ENCODE measurements at regions not wholly inside any gene's neighbourhood (a gene's known extent, or its start where the extent isn't known, plus 50 kb on each side); places are given as distances from the start of the nearest gene placed in this dataset.
A peak's percentile ranks its signal among the peaks of the same experiment; 100 is the strongest.

- Histone ChIP-seq H3K36me3 (no peaks in the 10 kb centered on the region), H3K27me3 (no peaks in the 10 kb centered on the region), H3K27ac (no peak overlapping the region), H3K4me1 (no peaks in the 10 kb centered on the region), H3K9me3 (no peaks in the 10 kb centered on the region), H3K4me3 (no peak overlapping the region)
- intact Hi-C loops (cut with DNase I): no loop called here
- TF ChIP-seq CTCF (IDR thresholded peaks at IDR 0.05): no peak
- no peak for DNase-seq (ENCODE audit: low spot score in 2 of 2)
Observed at GRCh38 chr10:36026656-36027390, 384.7 kb upstream of the FZD8 start.

GRCh38 chr10:36026081-36026480 is 384.0 kb upstream of the FZD8 start:
- Histone ChIP-seq H3K27me3 (no peaks in the 10 kb centered on the region), H3K27ac (no peak overlapping the region), H3K4me3 (no peak overlapping the region), H3K9me3 (no peaks in the 10 kb centered on the region), H3K4me1 (no peaks in the 10 kb centered on the region), H3K36me3 (no peaks in the 10 kb centered on the region)
- TF ChIP-seq CTCF (IDR thresholded peaks at IDR 0.05): no peak
- no peak for DNase-seq (ENCODE audit: low spot score in 2 of 2)
- intact Hi-C loops (cut with DNase I): no loop called here

- Histone ChIP-seq H3K27ac (no peak overlapping the region), H3K4me1 (no peaks in the 10 kb centered on the region), H3K27me3 (no peaks in the 10 kb centered on the region), H3K36me3 (no peaks in the 10 kb centered on the region), H3K4me3 (no peak overlapping the region), H3K9me3 (no peaks in the 10 kb centered on the region)
- DNase-seq (ENCODE audit: low spot score in 2 of 2): peak; percentile 12 to 67
- intact Hi-C loops (cut with DNase I): no loop called here
- TF ChIP-seq CTCF (IDR thresholded peaks at IDR 0.05): no peak
Observed at GRCh38 chr10:36023939-36024338, 381.8 kb upstream of the FZD8 start.

GRCh38 chr10:36021096-36021495 is 379.0 kb upstream of the FZD8 start:
- Histone ChIP-seq H3K27me3 (no peaks in the 10 kb centered on the region), H3K27ac (no peak overlapping the region), H3K9me3 (no peaks in the 10 kb centered on the region), H3K36me3 (no peaks in the 10 kb centered on the region), H3K4me1 (no peaks in the 10 kb centered on the region), H3K4me3 (no peak overlapping the region)
- TF ChIP-seq CTCF (IDR thresholded peaks at IDR 0.05): no peak
- intact Hi-C loops (cut with DNase I): no loop called here
- DNase-seq (ENCODE audit: low spot score in 2 of 2): no peak

- Histone ChIP-seq H3K9me3 (no peaks in the 10 kb centered on the region), H3K27ac (no peak overlapping the region), H3K4me1 (no peaks in the 10 kb centered on the region), H3K36me3 (no peaks in the 10 kb centered on the region), H3K27me3 (no peaks in the 10 kb centered on the region), H3K4me3 (no peak overlapping the region)
- DNase-seq (ENCODE audit: low spot score in 2 of 2): no peak
- intact Hi-C loops (cut with DNase I): no loop called here
- TF ChIP-seq CTCF (IDR thresholded peaks at IDR 0.05): no peak
Observed at GRCh38 chr10:36019749-36020148, 377.7 kb upstream of the FZD8 start.

GRCh38 chr10:36018996-36019395 is 376.9 kb upstream of the FZD8 start:
- Histone ChIP-seq H3K4me3 (no peak overlapping the region), H3K36me3 (no peaks in the 10 kb centered on the region), H3K9me3 (no peaks in the 10 kb centered on the region), H3K27ac (no peak overlapping the region), H3K27me3 (no peaks in the 10 kb centered on the region), H3K4me1 (no peaks in the 10 kb centered on the region)
- no peak for DNase-seq (ENCODE audit: low spot score in 2 of 2)
- intact Hi-C loops (cut with DNase I): no loop called here
- TF ChIP-seq CTCF (IDR thresholded peaks at IDR 0.05): no peak

Data from ascending aorta (tissue), 2 donors.